ENCODE measurements at regions not wholly inside any gene's neighbourhood (a gene's known extent, or its start where the extent isn't known, plus 50 kb on each side); places are given as distances from the start of the nearest gene placed in this dataset.
"Not testable (repeated sequence)": the region's sequence is repeated elsewhere in the genome, so short reads cannot be mapped to it uniquely, and the experiment has no call there.

- no peak for DNase-seq
Observed at GRCh38 chr13:107642831-107643230, 572.5 kb downstream of the LIG4 start.

- DNase-seq, result no peak
Observed at GRCh38 chr13:107641574-107641973, 573.8 kb downstream of the LIG4 start.

GRCh38 chr13:107625648-107626047 is 589.7 kb downstream of the LIG4 start:
- DNase-seq, result no peak

GRCh38 chr13:107617527-107617926 is 597.8 kb downstream of the LIG4 start:
- DNase-seq, result no peak

- DNase-seq, result no peak
Observed at GRCh38 chr13:107612376-107612775, 603.0 kb downstream of the LIG4 start.

- DNase-seq, result no peak
Observed at GRCh38 chr13:107608736-107609135, 606.6 kb downstream of the LIG4 start.

GRCh38 chr13:107600971-107601370 is 614.4 kb downstream of the LIG4 start:
- DNase-seq, result no peak

GRCh38 chr13:107596306-107596705 is 619.0 kb downstream of the LIG4 start:
- not testable (repeated sequence) for DNase-seq

GRCh38 chr13:107590556-107590955 is 624.8 kb downstream of the LIG4 start:
- peak; percentile 30 for DNase-seq

GRCh38 chr13:107587681-107588080 is 627.7 kb downstream of the LIG4 start:
- no peak for DNase-seq

- no peak for DNase-seq
Observed at GRCh38 chr13:107586216-107586615, 629.1 kb downstream of the LIG4 start.

GRCh38 chr13:107585469-107586180 is 629.7 kb downstream of the LIG4 start:
- peak; percentile 7 for DNase-seq

- DNase-seq, result no peak
Observed at GRCh38 chr13:107582171-107582570, 633.2 kb downstream of the LIG4 start.

GRCh38 chr13:107580741-107581412 is 634.5 kb downstream of the LIG4 start:
- no peak for DNase-seq

GRCh38 chr13:107576430-107576829 is 638.9 kb downstream of the LIG4 start:
- no peak for DNase-seq

GRCh38 chr13:107574517-107575210 is 640.7 kb downstream of the LIG4 start:
- no peak for DNase-seq

- no peak for DNase-seq
Observed at GRCh38 chr13:107573184-107573583, 642.2 kb downstream of the LIG4 start.

GRCh38 chr13:107572156-107572555 is 643.2 kb downstream of the LIG4 start:
- DNase-seq, result no peak

GRCh38 chr13:107568181-107568580 is 647.2 kb downstream of the LIG4 start:
- no peak for DNase-seq

GRCh38 chr13:107563099-107563925 is 652.0 kb downstream of the LIG4 start:
- DNase-seq, result no peak

GRCh38 chr13:107562203-107562602 is 653.1 kb downstream of the LIG4 start:
- DNase-seq, result no peak

GRCh38 chr13:107554460-107554859 is 660.9 kb downstream of the LIG4 start:
- DNase-seq, result peak; percentile 76

- DNase-seq, result peak; percentile 14
Observed at GRCh38 chr13:107553838-107554237, 661.5 kb downstream of the LIG4 start.
